Common myeloid progenitor, CD34-positive (primary cell): ENCODE measurements at regions not wholly inside any gene's neighbourhood (a gene's known extent, or its start where the extent isn't known, plus 50 kb on each side); places are given as distances from the start of the nearest gene placed in this dataset.

Experiments
- CTCF ChIA-PET: fragments of 350-600 bp; sonication (Branson Sonifier 250); formaldehyde crosslinking; loops from one replicate; lab custom pipeline; 2021; ENCODE audit warnings: antibody characterized with exemption; lab: Charles Lee
- POLR2A ChIA-PET: fragments of 350-600 bp; sonication (Branson Sonifier 250); formaldehyde crosslinking; loops from one replicate; lab custom pipeline; 2021; ENCODE audit warnings: antibody characterized with exemption; lab: Charles Lee
- DNase-seq, 3 donors: peaks; one replicate each; pipeline versions ENCODE4 v3.0.0 to v3.0.0-alpha.2; 2013
- H3K27ac ChIP-seq, 2 experiments: 1 replicate in 1 of 2; 2 replicates in 1 of 2; pipeline ENCODE4 v1.7.0; 2013; ENCODE audit warnings: inconsistent platforms in 2 of 2, low read length in 2 of 2, mild to moderate bottlenecking in 2 of 2, low read depth in 1 of 2, moderate library complexity in 1 of 2; ENCODE audit not compliant: severe bottlenecking in 2 of 2, insufficient read depth in 1 of 2, poor library complexity in 1 of 2
- H3K27me3 ChIP-seq, 5 experiments: replicated peaks in 2 of 5; 1 replicate in 3 of 5; 2 replicates in 2 of 5; pipeline versions ENCODE4 v1.6.1 to v1.7.0; 2013; ENCODE audit warnings: low read length in 4 of 5, mild to moderate bottlenecking in 2 of 5, moderate library complexity in 2 of 5, inconsistent platforms in 1 of 5; ENCODE audit not compliant: insufficient read depth in 5 of 5, control insufficient read depth in 4 of 5
- H3K36me3 ChIP-seq, 4 experiments: 1 replicate in 2 of 4; 2 replicates in 2 of 4; pipeline versions ENCODE4 v1.6.1 to v1.7.0; 2013; ENCODE audit warnings: low read length in 3 of 4, control low read depth in 1 of 4, mild to moderate bottlenecking in 1 of 4; ENCODE audit not compliant: control insufficient read depth in 4 of 4, insufficient read depth in 4 of 4
- H3K4me1 ChIP-seq, 4 experiments: 1 replicate in 3 of 4; 2 replicates in 1 of 4; pipeline versions ENCODE4 v1.6.1 to v1.7.1; 2013; ENCODE audit warnings: low read length in 3 of 4, mild to moderate bottlenecking in 3 of 4, control low read depth in 1 of 4, inconsistent platforms in 1 of 4, moderate library complexity in 1 of 4; ENCODE audit not compliant: control insufficient read depth in 4 of 4, insufficient read depth in 4 of 4; ENCODE audit errors: control extremely low read depth in 1 of 4
- H3K4me3 ChIP-seq, 7 experiments: 1 replicate in 4 of 7; 2 replicates in 3 of 7; pipeline versions ENCODE4 v1.5.1 to v1.7.0; 2013; ENCODE audit warnings: mild to moderate bottlenecking in 7 of 7, low read length in 6 of 7, moderate library complexity in 6 of 7, inconsistent platforms in 2 of 7, low read depth in 2 of 7, control low read depth in 1 of 7; ENCODE audit not compliant: insufficient read depth in 4 of 7, control insufficient read depth in 1 of 7; ENCODE audit errors: extremely low read depth in 1 of 7
- H3K9me3 ChIP-seq, 5 experiments: 1 replicate in 4 of 5; 2 replicates in 1 of 5; pipeline versions ENCODE4 v1.6.1 to v1.7.1; 2013; ENCODE audit warnings: low read length in 4 of 5, mild to moderate bottlenecking in 2 of 5, inconsistent platforms in 1 of 5, low read depth in 1 of 5, moderate library complexity in 1 of 5; ENCODE audit not compliant: control insufficient read depth in 4 of 5, insufficient read depth in 2 of 5; ENCODE audit errors: control extremely low read depth in 1 of 5
- WGBS: methylation state at CpG from one replicate; pipeline ENCODE4 v1.1.5; 2013; ENCODE audit not compliant: insufficient coverage; 5-methylcytosine and 5-hydroxymethylcytosine counted together

DNA sequence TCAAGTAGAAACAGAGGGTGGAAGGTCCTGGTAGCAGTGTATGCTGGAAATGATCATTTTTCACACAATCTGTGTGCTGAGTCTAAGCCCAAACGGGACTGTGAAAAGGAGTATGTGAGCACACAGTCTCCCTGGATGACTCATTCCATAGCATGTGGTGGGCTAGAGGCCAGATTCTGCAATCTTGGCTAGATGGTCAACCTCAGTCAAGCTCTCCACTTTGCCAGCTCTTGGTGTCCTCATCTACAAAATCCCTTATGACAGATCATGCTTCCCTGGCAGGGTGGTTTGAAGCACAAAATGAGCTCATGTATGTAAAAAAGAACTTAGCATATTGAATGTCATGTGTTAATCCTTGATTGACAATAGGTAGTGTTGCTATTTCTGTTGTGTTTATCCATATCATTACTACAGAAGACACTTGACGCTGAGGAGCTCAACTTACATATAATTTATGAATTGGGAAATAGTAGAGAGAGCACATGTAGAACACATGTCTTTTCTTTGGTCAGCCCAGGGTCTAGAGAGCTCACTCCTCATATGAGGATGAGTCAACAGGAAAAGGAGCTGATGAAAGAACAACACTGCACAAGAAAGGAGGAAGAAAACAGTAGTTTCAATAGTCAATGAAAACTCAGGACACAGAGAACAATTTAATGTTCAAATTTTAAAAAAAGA, 517.5 kb downstream of the BCL11B start:
- Histone ChIP-seq H3K27me3 (no peaks in the 10 kb centered on the region), H3K4me3 (no peak overlapping the region), H3K36me3 (no peaks in the 10 kb centered on the region), H3K4me1 (no peaks in the 10 kb centered on the region), H3K27ac (no peak overlapping the region), H3K9me3 (peaks cover 0 to 5% (median 0%) of the 10 kb centered on the region in 5 experiments)
- no peak for DNase-seq
- 100% methylated on average over 1 of the region's 2 CpGs for WGBS
- ChIA-PET CTCF (no interaction called here), POLR2A (no interaction called here)

DNA sequence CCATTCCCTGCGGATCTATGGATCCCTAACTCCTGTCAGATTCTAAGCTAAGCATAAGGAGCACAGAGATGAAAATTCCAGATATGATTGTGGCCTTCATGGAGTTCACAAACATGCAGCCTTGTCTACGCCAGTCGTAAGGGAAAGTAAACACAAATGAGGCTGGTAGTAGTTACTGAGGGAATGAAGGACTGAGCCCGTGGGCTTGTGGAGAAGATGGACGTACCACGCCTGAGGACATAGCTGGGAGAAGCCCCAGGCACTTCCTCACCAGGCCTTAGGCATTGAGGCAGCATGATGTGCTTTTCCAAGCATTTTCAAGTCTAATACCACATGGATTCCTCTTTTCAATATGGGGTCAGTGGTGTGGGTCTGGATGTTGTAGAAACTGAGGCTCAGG, 515.2 kb downstream of the BCL11B start:
- Histone ChIP-seq H3K4me1 (no peaks in the 10 kb centered on the region), H3K4me3 (no peak overlapping the region), H3K27me3 (no peaks in the 10 kb centered on the region), H3K9me3 (peaks cover 0 to 5% (median 2%) of the 10 kb centered on the region in 5 experiments), H3K27ac (no peak overlapping the region), H3K36me3 (no peaks in the 10 kb centered on the region)
- 100% methylated on average over 3 of the region's 6 CpGs for WGBS
- ChIA-PET POLR2A (no interaction called here), CTCF (no interaction called here)
- DNase-seq, result no peak

DNA sequence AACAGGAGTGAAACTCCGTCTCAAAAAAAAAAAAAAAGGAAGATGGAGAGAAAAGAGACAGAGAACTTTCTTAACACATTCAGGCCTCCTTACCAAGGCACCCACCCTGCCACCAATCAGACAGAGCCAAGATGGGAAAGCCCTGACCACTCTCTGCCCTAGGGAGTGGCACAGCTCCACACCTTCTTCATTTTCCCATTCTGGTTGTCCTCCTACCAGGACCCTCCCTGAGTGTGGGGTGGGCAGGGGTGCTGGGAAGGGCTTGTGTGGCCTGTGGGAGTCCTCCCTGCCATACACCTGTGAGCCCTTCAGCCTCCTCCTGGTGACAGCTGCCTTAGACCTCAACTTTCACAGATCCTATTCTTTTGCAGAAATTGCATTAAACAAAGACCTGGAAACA, 513.6 kb downstream of the BCL11B start:
- WGBS, result no CpG with 5 or more reads among the region's 1 CpG
- POLR2A ChIA-PET, result no interaction called here
- Histone ChIP-seq H3K27ac (no peak overlapping the region), H3K9me3 (peaks cover 0 to 6% (median 5%) of the 10 kb centered on the region in 5 experiments), H3K36me3 (no peaks in the 10 kb centered on the region), H3K4me1 (no peaks in the 10 kb centered on the region), H3K27me3 (no peaks in the 10 kb centered on the region), H3K4me3 (no peak overlapping the region)
- DNase-seq, result no peak
- CTCF ChIA-PET, result no interaction called here

DNA sequence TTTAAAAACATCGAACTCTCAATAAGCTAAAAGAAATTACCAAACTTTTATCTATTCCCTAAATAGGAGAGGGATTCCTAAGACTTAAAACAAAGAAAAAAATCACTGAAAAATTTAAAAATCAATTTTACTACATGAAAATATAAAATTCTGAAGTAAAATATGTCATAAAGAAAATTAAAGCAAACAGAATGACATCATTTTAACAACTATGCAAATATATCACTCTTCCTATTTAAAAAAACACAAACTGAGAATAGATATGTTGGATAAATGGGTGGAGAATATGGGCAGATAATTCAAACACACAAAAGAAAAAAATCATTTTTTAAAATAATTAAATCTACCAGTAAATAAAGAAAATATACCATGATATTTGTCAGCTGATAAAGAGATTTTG, 510.0 kb downstream of the BCL11B start:
- no peaks in the 10 kb centered on the region for H3K36me3 ChIP-seq
- WGBS, result no CpG with 5 or more reads among the region's 1 CpG
- CTCF ChIA-PET, result no interaction called here
- H3K4me1 ChIP-seq, result no peaks in the 10 kb centered on the region
- no peaks in the 10 kb centered on the region for H3K27me3 ChIP-seq
- H3K9me3 ChIP-seq, result peaks cover 0 to 10% (median 1%) of the 10 kb centered on the region in 5 experiments
- POLR2A ChIA-PET, result no interaction called here
- no peak overlapping the region for H3K4me3 ChIP-seq
- no peak for DNase-seq
- H3K27ac ChIP-seq, result no peak overlapping the region

DNA sequence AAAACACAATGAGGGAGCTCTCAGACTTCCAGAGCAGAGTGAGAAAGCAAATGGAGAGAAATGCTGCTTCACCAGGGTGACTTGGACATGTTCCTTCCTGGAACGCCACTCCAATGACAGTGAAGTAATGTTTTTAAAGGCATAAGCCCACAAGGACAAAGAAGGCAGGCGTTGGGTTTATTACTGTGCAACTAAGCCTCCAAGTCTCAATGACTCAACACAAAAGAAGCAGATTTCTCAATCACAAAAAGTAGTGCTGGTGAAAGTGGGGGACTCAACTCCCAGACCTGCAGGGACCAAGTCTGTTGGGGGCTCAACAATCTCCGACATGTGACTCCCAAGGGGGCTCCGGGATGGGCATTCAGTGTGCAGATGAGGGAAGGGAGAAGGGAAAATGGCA, 505.2 kb downstream of the BCL11B start:
- Histone ChIP-seq H3K4me3 (no peak overlapping the region), H3K27ac (no peak overlapping the region), H3K9me3 (peaks cover 0 to 10% (median 2%) of the 10 kb centered on the region in 5 experiments), H3K27me3 (no peaks in the 10 kb centered on the region), H3K4me1 (no peaks in the 10 kb centered on the region), H3K36me3 (no peaks in the 10 kb centered on the region)
- ChIA-PET POLR2A (no interaction called here), CTCF (no interaction called here)
- DNase-seq, result no peak
- 68% methylated on average over 4 of the region's 4 CpGs for WGBS

DNA sequence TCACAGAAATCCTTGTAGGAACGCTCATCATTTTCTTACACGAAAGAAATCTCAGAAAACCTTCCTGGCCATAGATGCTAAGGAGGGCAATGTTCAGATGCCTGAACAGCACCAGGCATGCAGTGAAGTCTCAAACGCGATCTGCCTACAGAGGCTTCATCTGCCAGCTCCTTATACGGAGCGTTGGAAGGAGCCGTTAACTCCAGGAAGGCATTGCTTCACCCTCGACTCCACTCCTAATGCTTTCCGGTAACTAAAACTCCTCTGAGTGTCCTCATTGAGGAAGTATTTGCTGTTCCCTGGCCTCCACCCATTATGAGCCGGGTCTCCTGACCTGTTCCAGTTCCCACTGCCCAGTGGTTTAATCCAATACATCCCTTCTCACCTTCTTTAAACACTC, 502.7 kb downstream of the BCL11B start:
- CTCF ChIA-PET, result no interaction called here
- WGBS, result 74% methylated on average over 9 of the region's 10 CpGs
- Histone ChIP-seq H3K27me3 (no peaks in the 10 kb centered on the region), H3K27ac (no peak overlapping the region), H3K4me1 (no peaks in the 10 kb centered on the region), H3K4me3 (no peak overlapping the region), H3K9me3 (peaks cover 0 to 2% (median 0%) of the 10 kb centered on the region in 5 experiments), H3K36me3 (no peaks in the 10 kb centered on the region)
- no peak for DNase-seq
- POLR2A ChIA-PET, result no interaction called here

DNA sequence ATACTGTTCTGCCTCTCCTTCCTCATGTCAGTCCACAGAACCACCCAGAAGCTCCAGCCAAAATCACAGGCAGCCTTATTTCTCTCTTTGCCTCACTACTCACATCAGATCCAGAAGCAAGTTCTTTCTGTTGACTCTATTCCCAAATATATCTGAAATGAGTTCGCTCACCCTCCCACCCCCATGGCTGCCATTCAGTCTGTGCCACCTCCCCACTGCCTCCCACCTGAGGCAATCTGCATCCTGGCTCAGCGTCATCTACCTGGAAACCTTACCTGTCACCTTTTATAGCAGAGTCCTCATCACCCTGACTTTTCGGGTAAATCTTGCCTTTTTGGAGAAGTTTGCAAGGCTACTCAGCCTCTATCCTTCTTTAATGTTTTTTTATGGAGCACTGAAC, 501.8 kb downstream of the BCL11B start:
- Histone ChIP-seq H3K36me3 (no peaks in the 10 kb centered on the region), H3K4me1 (no peaks in the 10 kb centered on the region), H3K9me3 (peaks cover 0 to 2% (median 0%) of the 10 kb centered on the region in 5 experiments), H3K27ac (no peak overlapping the region), H3K4me3 (no peak overlapping the region), H3K27me3 (no peaks in the 10 kb centered on the region)
- POLR2A ChIA-PET, result no interaction called here
- WGBS, result 98% methylated on average over 3 of the region's 3 CpGs
- DNase-seq, result no peak
- CTCF ChIA-PET, result no interaction called here
